Activated CD8-positive, alpha-beta memory T cell treated with anti-CD3 and anti-CD28 coated beads for 36 hours (primary cell): ENCODE measurements at regions not wholly inside any gene's neighbourhood (a gene's known extent, or its start where the extent isn't known, plus 50 kb on each side); places are given as distances from the start of the nearest gene placed in this dataset.
"Not testable (repeated sequence)": the region's sequence is repeated elsewhere in the genome, so short reads cannot be mapped to it uniquely, and the experiment has no call there.

Experiments used
- CTCF ChIA-PET: fragments of 350-600 bp; sonication (Branson Sonifier 250); formaldehyde crosslinking; loops from one replicate; lab custom pipeline; 2021; ENCODE audit warnings: antibody characterized with exemption; lab: Charles Lee
- POLR2A ChIA-PET: fragments of 350-600 bp; sonication (Branson Sonifier 250); formaldehyde crosslinking; loops from one replicate; lab custom pipeline; 2021; ENCODE audit warnings: antibody characterized with exemption; lab: Charles Lee

- POLR2A ChIA-PET = no interaction called here
- CTCF ChIA-PET = no interaction called here
Measured at GRCh38 chr12:105569886-105570285, 239.4 kb downstream of the C12orf75 start.

GRCh38 chr12:105570944-105571343, 240.5 kb downstream of the C12orf75 start:
- POLR2A ChIA-PET = no interaction called here
- CTCF ChIA-PET = no interaction called here

GRCh38 chr12:105573574-105573973, 243.1 kb downstream of the C12orf75 start:
- CTCF ChIA-PET = no interaction called here
- POLR2A ChIA-PET = no interaction called here

GRCh38 chr12:105574056-105574715, 243.7 kb downstream of the C12orf75 start:
- POLR2A ChIA-PET = no interaction called here
- CTCF ChIA-PET = no interaction called here

DNA sequence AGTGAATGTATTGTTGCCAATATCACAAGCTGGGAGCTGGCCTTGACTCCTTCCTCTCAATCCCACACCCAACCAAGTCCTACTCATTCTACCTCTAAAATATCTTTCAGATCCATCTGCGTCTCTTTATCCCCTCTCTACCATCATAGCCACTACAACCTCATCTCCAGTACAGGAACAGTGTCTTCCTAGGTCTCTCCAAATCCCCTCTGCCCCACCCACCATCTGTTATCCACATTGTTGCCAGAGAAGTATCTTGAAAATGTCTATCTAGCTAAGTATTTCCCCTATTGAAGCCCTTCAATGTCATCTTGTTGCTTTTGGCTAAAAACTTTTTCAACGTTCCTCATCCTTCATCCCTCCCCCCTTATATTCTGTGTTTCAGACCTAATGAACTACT, 244.7 kb downstream of the C12orf75 start:
- CTCF ChIA-PET = no interaction called here
- POLR2A ChIA-PET = interaction anchor here (0.5 kb wide), 1 partner anchor 13 kb away, joined by 4 read pairs; no protein-coding TSS in a partner anchor

- ChIA-PET CTCF (no interaction called here), POLR2A (no interaction called here)
Measured at GRCh38 chr12:105576261-105576660, 245.8 kb downstream of the C12orf75 start.

DNA sequence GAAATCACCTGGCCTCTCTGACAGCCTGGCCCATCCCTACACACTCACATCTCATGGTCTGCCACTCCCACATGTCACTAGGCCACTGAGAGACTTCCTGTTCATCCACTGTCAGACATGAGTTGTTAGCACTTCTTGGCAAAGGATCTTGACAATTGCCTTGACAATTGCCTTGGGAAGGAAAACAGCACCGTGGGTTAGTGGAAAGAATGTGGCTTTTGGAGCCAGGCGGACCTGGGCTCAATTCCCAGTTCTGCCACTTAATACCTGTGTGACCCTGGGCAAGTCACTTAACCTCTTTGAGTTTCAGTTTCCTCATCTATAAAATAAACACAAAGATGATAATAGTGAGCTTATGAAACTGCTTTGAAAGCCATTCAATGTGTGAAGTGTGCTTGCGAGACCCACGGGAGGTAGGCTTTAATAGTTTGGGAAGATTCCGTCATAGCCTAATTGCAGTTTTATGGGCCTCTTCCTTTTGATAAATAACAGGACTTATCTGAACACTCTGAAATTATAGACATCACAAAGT, 250.4 kb downstream of the C12orf75 start:
- CTCF ChIA-PET = no interaction called here
- POLR2A ChIA-PET = no interaction called here

- ChIA-PET POLR2A (no interaction called here), CTCF (no interaction called here)
Measured at GRCh38 chr12:105581420-105581819, 250.9 kb downstream of the C12orf75 start.

- POLR2A ChIA-PET = no interaction called here
- CTCF ChIA-PET = no interaction called here
Measured at GRCh38 chr12:105585107-105585506, 254.6 kb downstream of the C12orf75 start.

DNA sequence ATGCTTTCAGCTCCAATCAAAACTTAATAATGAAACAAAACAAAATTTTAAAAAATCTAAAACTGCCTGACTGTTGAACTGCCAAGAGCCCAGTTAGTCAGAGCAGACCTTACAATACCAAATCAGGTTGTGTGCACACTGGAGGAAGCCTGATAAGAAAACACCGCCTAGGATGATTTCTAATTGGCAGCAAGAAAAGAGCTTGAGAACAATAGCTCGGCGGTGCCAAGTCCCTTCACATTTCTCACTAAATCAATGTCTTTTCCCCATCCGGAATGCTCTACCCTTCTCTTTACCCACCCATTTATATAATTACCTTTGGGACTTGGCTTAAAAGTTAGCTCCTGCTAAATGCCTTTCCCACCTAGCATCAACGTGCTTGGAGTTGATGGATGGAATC, 256.7 kb downstream of the C12orf75 start:
- ChIA-PET POLR2A (no interaction called here), CTCF (no interaction called here)

DNA sequence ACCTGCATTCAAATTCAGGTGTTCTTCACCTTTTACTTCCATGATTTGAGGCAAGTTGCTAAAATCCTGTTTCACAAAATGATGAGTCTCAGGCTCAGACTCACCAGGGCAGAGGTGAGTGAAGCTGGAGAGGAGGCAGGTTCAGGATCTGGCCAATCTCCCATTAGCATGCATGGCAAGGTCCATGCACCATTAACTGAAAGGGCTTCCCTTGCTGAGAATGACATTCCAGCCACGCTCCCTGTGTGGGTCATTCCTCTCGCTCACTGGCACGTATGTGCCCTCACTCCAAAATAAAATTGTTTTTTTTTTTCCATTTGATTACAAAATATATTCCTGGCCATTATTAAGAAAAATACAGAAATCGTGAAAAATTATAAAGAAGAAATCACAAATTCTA, 257.6 kb downstream of the C12orf75 start:
- CTCF ChIA-PET = no interaction called here

DNA sequence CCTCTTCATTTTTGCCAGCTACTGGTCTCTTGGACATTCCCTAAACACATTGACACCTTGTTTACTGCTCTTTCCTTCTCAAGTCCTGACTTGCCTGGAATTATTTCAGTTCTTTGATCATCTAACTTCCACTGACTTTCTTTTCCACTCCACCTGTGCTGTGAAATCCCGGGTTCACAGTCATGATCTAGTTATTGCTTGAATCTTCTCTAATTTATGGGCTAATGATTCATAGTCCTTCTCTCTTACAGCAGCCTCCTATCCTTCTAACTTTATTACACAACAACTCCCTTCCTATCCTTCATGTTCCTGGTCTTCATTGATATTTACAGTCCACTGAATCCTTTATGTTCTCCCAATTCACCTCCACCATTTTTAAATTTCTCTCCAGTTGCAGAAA, 260.1 kb downstream of the C12orf75 start:
- CTCF ChIA-PET = no interaction called here
- POLR2A ChIA-PET = no interaction called here

More for the DNA sequence above, 257.6 kb downstream of the C12orf75 start:
- POLR2A ChIA-PET = no interaction called here

- ChIA-PET POLR2A (no interaction called here), CTCF (no interaction called here)
Measured at GRCh38 chr12:105595440-105595839, 264.9 kb downstream of the C12orf75 start.

DNA sequence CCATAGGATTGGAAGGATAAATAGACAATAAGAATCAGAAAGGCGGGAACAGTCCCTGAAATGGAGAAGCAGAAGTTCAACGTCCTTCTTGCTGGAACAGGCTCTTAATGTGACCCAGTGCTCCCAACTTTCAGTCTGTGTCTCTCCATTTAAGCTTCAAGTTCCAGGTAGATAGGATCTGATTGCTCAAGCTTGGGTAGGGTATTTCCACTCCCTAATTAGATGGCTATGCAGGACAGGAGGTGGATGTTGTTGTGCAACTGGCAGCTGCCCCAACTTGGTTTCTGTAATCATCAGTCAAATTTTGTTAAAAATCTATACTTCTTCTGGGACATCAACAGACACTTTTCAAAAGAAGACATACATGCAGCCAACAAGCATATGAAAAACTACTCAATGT, 266.2 kb downstream of the C12orf75 start:
- POLR2A ChIA-PET = no interaction called here
- CTCF ChIA-PET = no interaction called here

DNA sequence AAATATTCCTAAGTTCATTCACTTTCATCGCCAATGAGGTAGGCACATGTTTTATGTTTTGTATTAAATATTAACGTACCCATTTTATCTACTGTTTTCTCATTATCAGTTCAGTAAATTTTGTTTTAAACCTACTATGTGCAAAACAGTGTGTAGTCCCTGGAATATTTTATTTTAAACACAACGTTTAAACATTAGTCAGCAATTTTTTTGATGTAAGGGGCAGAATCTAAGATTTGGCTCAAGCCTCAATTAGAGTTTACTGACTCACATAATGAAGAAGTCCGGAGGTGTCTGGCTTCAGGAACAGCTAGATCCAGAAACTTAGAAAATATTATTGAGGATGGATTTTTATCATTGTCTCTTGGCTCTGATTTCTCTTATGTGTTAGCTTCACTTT, 267.5 kb downstream of the C12orf75 start:
- ChIA-PET POLR2A (no interaction called here), CTCF (no interaction called here)

- POLR2A ChIA-PET = no interaction called here
- CTCF ChIA-PET = no interaction called here
Measured at GRCh38 chr12:105600911-105601545, 270.5 kb downstream of the C12orf75 start.

- CTCF ChIA-PET, POLR2A ChIA-PET: not testable (repeated sequence)
Measured at GRCh38 chr12:105602312-105602711, 271.8 kb downstream of the C12orf75 start.

- CTCF ChIA-PET, POLR2A ChIA-PET: not testable (repeated sequence)
Measured at GRCh38 chr12:105604281-105604680, 273.8 kb downstream of the C12orf75 start.

DNA sequence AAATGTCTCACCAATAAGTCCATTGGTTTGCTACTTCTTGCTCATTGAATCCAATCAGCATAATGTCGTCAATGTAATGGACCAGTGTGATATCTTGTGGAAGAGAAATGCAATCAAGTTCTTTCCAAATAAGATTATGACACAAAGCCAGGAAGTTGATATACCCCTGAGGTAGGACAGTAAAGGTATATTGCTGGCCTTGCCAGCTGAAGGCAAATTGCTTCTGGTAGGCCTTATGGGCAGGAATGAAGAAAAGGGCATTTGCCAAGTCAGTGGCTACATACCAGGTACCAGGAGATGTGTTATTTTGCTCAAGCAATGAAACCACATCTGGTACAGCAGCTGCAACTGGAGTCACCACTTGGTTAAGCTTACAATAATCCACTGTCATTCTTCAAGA, 276.1 kb downstream of the C12orf75 start:
- CTCF ChIA-PET, POLR2A ChIA-PET: not testable (repeated sequence)

- POLR2A ChIA-PET, CTCF ChIA-PET: not testable (repeated sequence)
Measured at GRCh38 chr12:105609001-105609400, 278.5 kb downstream of the C12orf75 start.

DNA sequence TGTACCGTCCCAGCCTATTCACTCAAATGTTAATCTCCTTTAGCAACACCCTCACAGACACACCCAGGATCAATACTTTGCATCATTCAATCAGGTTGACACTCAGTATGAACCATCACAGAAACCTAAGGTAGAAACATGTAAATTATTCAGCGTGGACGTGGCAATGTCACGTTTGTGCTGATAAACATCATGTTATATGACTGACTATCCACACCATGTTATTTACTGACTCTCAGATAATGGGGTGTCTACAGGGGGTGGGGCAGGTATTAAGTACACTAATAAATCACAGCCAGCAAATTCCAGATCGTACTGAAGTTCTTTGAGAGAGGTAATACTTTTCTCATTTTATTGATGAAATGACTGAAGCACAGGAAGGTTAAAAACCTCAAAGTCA, 280.0 kb downstream of the C12orf75 start:
- CTCF ChIA-PET = no interaction called here

More for the DNA sequence above, 280.0 kb downstream of the C12orf75 start:
- POLR2A ChIA-PET = no interaction called here
